GM21619 (cell line): ENCODE measurements at regions not wholly inside any gene's neighbourhood (a gene's known extent, or its start where the extent isn't known, plus 50 kb on each side); places are given as distances from the start of the nearest gene placed in this dataset.
"Not testable (repeated sequence)": the region's sequence is repeated elsewhere in the genome, so short reads cannot be mapped to it uniquely, and the experiment has no call there.

Source experiments
- ATAC-seq: cut with Tn5 transposase; IDR thresholded peaks from one replicate; pipeline ENCODE4 v1.9.1; 2021; ENCODE audit not compliant: unreplicated experiment

- no peak for ATAC-seq
Observed at GRCh38 chr17:31631766-31632165, 227.3 kb downstream of the COPRS start.

GRCh38 chr17:31630866-31631265 lies 228.2 kb downstream of the COPRS start:
- ATAC-seq = not testable (repeated sequence)

- ATAC-seq = no peak
Observed at GRCh38 chr17:31629696-31630470, 229.2 kb downstream of the COPRS start.

GRCh38 chr17:31627960-31628359 lies 231.1 kb downstream of the COPRS start:
- no peak for ATAC-seq

- no peak for ATAC-seq
Observed at GRCh38 chr17:31623990-31624389, 232.5 kb downstream of the RAB11FIP4 start.

- no peak for ATAC-seq
Observed at GRCh38 chr17:31622500-31622899, 231.0 kb downstream of the RAB11FIP4 start.

- ATAC-seq = no peak
Observed at GRCh38 chr17:31621566-31621965, 230.1 kb downstream of the RAB11FIP4 start.

- ATAC-seq = not testable (repeated sequence)
Observed at GRCh38 chr17:31611053-31611452, 219.6 kb downstream of the RAB11FIP4 start.

- ATAC-seq = no peak
Observed at GRCh38 chr17:31609996-31610910, 218.8 kb downstream of the RAB11FIP4 start.

GRCh38 chr17:31609331-31609730 lies 217.9 kb downstream of the RAB11FIP4 start:
- ATAC-seq = no peak

- ATAC-seq = no peak
Observed at GRCh38 chr17:31608659-31609254, 217.3 kb downstream of the RAB11FIP4 start.

- no peak for ATAC-seq
Observed at GRCh38 chr17:31605761-31606160, 214.3 kb downstream of the RAB11FIP4 start.

- ATAC-seq = no peak
Observed at GRCh38 chr17:31604936-31605335, 213.5 kb downstream of the RAB11FIP4 start.

- not testable (repeated sequence) for ATAC-seq
Observed at GRCh38 chr17:31600144-31600543, 208.7 kb downstream of the RAB11FIP4 start.

GRCh38 chr17:31598921-31599571 lies 207.6 kb downstream of the RAB11FIP4 start:
- ATAC-seq = no peak

GRCh38 chr17:31598399-31598782 lies 206.9 kb downstream of the RAB11FIP4 start:
- no peak for ATAC-seq

GRCh38 chr17:31597646-31598398 lies 206.3 kb downstream of the RAB11FIP4 start:
- ATAC-seq = no peak

GRCh38 chr17:31596382-31597323 lies 205.2 kb downstream of the RAB11FIP4 start:
- peak; percentile 83 for ATAC-seq

- ATAC-seq = no peak
Observed at GRCh38 chr17:31595666-31596381, 204.3 kb downstream of the RAB11FIP4 start.
